Stromal cell of bone marrow (primary cell): ENCODE measurements at regions not wholly inside any gene's neighbourhood (a gene's known extent, or its start where the extent isn't known, plus 50 kb on each side); places are given as distances from the start of the nearest gene placed in this dataset.
"Not testable (repeated sequence)": the region's sequence is repeated elsewhere in the genome, so short reads cannot be mapped to it uniquely, and the experiment has no call there.

Source experiments
- DNase-seq: peaks from one replicate; pipeline ENCODE4 v3.0.0-alpha.2; 2012; ENCODE audit warnings: low read depth

DNA sequence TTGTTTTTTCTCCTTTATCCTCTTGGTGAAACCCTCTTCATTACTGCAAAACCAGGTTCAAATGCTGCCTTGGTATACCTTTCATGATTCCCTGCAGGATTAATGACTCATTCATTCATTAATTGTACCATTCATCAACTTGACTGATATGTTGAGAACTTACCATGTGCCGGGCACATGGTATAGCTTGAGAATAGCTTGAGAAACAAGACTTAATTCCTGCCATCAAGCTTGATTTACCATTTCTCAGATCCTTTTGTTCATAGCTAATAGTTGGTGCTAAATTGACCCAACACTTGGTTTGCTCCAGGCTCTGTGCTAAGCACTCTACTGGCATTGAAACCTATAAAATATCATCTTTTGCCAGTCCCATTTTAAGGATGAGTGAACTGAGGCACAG is 165.7 kb downstream of the YIPF5 start:
- no peak for DNase-seq

DNA sequence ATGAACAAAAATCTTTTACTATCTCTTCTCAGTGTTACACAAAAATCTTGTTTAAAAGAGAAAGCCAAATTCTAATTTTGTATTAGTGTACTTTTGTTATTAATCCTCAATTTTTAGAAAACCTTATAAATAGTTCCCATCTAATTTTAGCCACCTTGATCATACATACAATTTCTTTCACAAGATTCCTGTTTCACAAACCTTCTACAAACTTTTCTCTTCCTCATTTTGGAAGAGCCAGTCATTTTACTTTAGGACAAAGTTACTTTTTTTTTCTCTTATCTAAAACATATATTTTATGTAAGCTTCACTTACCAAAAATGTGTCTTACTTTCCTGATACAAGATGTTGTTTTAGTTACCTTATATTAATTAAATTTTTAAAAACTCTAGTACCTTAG is 161.3 kb downstream of the YIPF5 start:
- DNase-seq: no peak

DNA sequence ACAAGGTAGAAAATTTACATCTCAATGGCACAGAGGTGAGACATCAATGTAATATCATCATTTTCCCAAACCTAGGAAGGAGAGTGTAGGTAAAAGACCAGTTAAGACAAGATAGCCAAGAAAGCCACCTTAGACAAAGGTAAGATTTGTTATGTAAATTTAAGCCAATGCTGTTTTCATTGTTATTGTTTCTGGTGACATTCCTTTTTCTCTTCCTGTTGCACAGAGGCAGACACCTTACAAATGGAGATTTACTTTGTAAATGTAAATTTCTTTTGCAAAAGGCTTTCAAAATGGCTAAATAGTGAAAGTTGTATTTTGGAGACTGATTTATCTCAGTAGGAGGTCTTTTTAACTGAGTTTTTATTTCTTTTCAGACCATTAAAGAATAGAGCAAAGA is 159.1 kb downstream of the YIPF5 start:
- no peak for DNase-seq

DNA sequence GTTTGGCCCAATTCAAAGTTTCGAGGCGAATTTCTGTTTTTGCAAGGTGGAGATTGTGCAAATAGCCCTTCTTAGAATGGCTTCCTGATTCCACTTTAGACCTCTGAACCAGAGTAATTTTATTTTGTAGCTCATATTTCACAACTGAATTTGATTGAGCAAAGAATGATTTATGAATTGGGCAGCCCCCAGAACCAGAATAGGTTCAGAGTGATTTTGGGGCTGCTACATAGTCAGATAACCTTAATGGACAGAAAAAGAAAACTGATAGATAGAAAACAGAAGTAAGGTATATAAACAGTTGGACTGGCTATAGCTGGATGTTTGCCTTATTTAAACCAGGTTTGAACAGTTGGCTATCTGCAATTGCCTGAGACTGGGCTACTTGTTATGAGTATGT is 156.6 kb downstream of the YIPF5 start:
- no peak for DNase-seq

DNA sequence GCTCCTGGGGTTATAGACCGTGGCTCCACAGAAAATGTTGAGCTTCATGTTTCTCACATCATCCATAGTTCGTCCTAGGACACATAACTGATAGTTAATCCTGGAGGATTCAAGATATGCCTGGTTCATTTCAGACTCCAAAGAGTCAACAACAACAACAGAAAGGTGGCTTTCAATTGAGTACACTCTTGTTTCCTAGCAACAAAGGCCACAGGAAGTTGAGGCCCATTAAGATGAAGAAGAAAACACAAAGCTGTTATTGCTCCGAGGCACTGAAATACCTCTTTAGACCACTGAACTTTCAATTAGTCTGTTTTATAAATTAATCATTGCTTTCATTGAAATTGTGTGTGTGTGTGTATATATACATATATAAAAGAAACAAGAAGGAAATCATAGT is 154.5 kb downstream of the YIPF5 start:
- DNase-seq: no peak

DNA sequence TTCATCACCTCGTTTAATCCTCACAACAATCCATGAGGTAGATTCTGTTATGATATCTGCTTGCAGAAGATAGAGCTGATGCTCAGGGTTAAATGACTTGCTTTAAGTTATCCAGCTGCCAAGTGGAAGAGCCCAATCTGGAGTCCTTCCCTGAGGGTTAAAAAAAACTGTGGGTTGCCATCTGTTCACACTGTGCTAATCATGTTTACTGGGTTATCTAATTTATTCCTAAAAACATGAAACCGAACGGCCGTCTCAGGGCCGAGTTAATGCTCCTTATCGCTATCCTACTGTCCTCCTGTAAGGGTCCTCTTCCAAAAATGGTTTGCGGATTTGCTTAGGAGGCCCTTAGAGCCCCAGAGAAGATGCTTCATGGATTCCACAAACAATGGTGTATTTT is 153.3 kb downstream of the YIPF5 start:
- no peak for DNase-seq

DNA sequence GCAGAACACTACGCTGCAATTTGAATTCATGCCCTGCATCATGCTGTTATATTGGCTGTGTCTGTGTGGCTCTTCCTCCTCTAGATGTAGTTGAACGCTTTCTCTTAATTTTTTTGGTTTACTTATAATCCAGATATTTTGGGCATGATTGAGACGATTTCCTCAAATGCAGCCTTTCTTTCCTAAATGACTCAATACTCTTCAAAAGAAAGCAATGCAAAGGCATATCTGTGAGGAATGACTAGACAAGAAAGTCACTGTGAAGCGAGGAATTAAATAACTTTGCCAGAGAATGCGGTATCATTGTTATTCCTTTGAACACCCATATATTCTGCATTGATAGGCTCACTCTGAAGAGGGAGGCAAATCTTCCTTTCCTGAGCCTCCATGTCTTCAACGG is 152.8 kb downstream of the YIPF5 start:
- no peak for DNase-seq

DNA sequence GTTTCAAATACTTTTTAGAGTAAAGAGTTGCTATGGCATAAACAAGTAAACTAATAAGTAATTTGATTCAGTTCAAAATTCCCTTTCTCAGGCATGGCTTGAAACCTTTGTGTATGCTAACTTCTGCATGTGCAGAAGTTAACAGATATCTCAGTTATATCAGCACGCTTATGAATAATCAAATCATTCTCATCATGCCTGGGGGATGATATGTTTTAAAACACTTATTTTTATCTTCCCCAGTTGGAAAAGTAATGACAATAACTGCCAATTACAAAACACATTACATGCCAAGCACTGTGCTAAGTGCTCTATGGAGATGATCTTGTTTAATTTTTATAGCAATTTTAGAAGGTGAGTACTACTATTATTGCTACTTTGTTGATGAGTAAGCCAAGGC is 146.4 kb downstream of the YIPF5 start:
- no peak for DNase-seq

DNA sequence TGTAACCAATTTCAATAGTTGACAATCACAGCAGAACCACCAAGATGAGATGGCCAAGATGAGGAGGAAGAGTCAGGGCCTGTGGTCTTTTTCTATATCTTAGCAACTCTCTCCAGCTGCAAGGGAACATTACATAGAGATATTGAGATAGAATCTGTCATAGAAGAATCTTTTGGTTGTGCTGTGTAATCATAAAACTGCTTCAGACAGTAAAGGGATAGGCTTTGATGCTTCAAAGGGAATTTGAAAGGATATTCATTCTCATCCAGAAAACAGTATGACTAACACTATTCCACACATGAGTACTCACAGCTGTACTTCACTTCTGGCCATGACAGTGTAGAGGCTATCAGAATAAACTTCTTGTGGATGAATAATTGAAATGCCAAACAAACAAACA is 145.9 kb downstream of the YIPF5 start:
- no peak for DNase-seq

DNA sequence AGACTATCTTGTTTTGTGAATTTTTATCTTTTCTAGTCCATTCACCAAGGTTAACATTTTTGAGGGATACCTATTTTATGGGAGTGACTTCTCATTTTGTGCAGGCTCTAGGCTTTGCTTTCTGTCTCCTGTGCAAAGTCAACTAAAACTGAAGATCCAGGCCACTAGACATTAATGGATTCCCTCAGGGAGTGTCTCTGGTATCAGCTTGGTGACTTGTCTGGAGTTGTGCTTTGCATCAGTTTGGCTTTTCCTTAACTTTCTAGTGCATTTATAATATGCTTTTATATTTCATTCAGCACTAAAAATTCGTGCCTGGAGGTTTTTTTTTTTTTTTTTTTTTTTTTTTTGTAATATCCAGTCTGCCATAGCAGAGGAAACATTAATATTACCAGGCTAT is 144.2 kb downstream of the YIPF5 start:
- no peak for DNase-seq

DNA sequence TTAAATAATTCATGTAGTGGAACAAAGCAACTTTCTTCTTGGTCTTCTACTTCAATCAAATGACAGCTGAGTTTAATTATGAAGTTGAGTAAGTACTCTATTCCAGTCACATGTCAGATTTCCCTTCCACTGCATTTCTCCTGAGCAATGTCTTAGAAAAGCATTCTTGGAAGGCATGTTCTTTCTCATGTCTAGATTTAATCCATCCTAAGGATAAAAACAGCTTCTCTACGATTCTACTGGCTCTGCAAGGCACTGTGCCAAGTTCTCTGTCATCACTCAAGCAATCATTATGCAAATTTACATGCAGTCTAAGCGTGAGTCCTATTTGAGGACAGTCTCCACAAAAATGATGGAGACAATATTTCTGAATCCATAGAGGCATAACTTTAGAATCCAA is 142.4 kb downstream of the YIPF5 start:
- peak; percentile 73 for DNase-seq

DNA sequence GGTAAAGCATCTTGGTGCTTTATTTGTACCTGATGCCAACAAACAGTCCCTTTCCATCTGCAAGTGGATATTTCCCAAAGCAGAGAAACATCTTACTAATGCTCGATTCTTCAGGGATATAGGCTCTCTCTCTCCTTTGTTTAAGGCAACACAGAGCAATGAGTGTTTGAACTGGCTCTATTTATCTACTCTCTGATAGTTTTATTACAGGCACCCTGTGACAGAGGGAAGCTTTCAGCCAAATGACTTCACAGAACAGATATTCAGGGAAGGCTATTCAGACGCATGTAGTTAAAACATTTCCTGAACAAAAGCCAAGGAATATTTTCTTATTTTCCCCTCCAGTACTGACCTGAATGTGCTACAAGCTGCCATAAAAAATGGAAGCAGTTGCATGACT is 141.8 kb downstream of the YIPF5 start:
- peak; percentile 80 for DNase-seq

DNA sequence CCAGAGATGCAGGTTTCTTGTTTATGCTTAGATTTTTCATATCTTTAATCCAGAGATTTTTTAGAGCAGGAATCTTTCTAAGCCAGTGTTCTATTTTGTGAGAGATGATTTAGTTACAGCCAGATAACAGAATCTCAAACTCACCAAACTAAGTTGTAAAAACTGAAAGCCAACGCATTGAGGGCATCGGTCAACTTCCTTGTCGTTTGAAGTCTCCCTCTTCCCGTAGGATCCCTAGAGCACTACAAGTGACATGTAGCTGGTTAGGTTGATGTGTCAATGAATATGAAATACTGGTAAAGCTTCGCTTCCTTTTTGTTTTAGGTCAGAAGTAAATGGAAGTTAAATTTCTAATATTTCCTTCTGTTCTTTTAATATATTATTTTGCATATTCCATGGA is 139.6 kb downstream of the YIPF5 start:
- DNase-seq: no peak

DNA sequence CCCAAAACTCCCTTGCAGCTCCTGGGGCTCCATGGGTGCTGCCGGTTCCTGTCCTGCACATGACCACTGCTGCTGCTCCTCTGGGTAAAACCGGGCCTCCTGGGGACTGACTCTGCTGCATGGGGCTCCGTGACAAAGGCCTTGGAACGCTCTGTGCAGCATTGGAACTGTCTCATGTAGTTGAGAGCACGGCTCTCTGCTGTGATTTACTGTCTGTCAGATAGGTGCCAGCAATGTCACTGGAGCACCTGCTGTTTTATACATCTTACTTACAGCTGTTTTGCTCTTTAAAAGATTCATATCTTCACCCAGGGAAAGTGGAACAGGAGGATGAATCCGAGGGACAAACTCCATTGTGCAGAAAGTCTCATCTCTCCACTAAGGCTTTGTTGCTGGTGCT is 138.1 kb downstream of the YIPF5 start:
- no peak for DNase-seq

DNA sequence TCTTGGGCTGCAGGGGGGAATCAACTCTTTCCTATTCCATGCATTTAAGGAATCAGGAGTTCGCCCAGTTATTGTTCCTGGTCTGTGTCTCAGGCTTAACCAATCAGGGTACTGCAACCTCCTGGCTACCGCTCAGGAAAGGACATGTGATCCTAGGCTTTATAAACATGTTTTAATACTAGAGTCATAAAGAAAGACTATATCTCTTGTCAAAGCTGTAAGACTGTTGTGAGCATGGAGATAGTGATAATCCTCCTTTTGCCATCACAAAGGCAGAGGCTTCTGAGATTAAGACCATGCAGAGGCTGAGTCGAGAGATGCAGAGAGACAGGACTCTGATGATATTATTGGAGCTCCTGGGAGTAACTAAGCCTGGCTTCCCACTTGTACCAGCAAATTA is 137.0 kb downstream of the YIPF5 start:
- no peak for DNase-seq

DNA sequence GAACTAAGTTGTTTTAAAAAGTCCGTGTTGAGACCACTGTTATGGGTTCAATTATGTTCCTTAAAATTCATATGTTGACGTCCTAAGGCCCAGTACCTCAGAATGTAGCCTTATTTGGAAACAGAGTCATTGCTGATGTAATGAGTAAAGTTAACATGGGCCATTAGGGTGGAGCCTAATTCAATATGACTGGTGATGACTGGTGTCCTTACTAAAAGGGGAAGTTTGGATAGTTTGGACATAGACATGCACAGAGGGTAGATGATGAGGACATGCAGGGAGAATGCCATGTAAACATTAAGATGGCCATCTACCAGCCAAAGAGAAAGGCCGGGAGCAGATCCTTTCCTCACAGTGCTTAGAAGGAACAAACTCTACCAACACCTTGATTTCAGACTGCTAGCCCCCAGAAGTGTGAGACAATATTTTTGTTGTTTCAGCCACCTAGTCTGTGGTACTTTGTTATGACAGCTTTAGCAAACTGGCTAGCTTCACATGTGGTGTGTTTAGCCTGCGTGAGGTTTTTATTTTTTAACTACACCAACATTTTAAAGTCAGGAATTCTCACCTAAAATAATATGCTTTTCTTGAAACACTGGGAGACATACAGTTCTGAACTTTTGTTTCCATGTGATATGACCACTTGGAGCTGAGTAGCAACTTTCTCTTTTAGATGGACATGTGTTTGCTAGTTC is 135.3 kb downstream of the YIPF5 start:
- DNase-seq: no peak

DNA sequence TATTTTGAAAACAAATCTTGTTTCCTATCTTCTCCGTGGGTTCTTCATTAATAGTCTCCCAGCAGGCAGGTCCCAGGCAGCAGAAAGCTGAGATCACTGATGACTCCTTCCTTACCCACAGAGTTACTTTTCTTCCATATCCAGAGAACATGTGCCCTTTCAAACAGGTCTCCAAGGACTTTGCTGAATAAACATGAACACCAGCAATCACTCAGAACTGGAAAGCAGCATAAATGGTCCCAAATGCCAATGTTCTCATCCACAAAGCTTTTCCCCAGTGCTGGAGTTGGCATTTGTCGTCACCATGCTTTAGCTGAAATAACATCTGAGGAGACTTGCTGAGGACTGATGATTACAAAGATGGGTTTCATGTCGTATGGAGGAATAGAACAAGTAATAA is 134.0 kb downstream of the YIPF5 start:
- DNase-seq: peak; percentile 73

DNA sequence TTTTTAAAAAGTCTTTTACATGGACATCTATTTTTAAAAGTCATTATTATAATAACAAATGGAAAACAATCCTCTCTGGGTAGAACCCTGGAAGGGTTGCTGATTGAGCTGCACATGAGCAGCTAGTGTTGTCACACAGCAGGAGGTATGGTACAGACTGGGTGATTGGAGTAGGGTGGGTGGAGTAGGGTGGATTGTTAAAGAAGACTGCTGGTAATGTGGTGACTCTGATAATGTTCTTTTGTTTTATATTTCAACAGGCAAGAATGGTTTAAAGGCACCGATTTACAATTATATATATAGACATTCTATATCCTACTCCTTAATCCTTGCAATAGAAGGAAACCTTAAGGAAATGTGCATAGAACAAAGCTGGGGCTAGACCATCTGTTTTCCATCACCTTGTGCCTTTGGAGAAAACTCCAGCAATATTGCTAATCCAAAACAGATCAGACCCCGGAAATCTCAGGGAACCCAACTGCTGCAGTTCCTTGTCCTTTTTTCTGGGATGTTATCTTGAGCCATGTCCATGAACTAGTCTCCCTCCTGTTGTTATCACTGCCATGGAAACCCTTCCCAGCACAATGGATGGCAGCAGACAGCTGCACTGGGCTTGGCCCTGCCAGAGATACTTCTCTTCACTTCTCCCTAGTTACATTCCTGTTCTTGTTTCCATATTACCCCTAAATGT is 129.7 kb downstream of the YIPF5 start:
- DNase-seq: no peak

DNA sequence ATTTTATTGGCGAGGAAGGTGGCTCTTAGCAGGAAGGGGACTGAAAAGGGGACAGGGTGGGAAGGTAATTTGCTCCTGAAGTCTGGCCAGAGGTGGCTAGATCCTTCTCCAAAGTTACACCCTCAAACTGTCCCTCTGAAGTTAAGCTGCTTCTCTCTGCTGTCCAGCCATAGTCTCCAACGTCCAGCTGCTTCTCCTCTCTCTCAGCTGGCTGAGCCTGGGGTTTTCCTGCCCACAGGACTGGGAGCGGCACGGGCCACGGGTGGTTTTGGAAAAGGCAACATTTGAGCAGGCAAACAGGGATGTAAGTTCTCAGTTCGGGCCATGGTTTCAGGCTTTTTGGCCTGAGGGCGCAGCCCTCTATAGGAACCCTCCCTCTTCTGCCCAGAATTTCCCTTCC is 128.3 kb downstream of the YIPF5 start:
- no peak for DNase-seq

DNA sequence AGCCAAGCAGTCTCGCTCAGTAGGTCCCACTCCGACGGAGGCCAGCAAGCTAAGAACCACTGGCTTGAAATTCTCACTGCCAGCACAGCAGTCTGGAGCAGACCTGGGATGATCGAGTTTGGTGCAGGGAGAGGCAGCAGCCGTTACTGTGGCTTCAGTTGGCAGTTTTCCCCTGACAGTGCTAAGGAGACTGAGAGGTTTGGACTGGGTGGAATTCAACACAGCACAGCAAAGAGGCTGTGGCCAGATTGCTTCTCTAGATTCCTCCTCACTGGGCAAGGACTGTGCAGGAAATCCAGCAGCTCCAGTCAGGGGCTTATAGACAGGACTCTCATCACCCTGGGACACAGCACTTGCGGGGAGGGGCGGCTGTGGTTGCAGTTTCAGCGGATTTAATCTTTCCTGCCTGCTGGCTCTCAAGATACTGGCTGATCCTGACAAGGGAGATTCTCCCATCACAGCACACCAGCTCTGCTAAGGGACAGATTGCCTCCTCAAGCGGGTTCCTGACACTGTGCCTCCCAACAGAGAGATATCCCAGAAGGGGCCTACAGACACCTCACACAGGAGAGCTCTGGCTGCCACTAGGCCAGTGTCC is 122.1 kb downstream of the YIPF5 start:
- DNase-seq: no peak

DNA sequence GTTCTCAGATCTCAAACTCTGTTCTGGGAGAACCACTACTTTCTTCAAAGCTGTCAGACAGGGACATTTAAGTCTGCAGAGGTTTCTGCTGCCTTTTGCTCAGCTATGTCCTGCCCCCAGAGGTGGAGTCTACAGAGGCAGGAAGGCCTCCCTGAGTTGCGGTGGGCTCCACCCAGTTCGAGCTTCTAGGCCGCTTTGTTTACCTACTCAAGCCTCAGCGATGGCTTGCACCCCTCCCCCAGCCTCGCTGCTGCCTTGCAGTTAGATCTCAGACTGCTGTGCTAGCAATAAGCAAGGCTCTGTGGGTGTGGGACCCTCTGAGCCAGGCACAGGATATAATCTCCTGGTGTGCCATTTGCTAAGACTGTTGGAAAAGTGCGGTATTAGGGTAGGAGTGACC is 115.1 kb downstream of the YIPF5 start:
- DNase-seq: not testable (repeated sequence)

DNA sequence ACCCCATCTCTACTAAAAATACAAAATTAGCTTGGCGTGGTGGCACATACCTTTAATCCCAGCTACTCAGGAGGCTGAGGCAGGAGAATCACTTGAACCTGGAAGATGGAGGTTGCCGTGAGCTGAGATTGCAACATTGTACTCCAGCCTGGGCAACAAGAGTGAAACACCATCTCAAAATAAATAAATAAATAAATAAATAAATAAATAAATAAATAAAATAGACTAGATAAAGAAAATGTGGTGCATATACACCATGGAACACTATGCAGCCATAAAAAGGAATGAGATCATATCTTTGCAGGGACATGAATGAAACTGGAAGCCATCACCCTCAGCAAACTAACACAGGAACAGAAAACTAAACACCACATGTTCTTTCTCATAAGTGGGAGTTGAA is 110.4 kb downstream of the YIPF5 start:
- not testable (repeated sequence) for DNase-seq

DNA sequence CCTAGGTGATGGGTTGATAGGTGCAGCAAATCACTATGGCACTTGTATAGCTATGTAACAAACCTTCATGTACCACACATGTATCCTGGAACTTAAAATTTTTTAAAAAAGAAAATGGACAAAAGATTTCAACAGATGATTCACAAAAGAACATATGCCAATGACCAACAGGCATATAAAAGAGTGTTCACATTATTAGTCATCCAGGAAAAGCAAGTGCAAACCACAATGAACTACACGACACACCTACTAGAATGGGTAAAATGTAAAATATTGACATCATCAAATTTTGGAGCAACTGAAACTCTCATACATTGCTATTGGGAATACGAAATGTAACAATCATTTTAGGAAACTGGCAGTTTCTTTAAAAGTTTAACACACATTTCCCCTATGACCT is 109.9 kb downstream of the YIPF5 start:
- DNase-seq: no peak

DNA sequence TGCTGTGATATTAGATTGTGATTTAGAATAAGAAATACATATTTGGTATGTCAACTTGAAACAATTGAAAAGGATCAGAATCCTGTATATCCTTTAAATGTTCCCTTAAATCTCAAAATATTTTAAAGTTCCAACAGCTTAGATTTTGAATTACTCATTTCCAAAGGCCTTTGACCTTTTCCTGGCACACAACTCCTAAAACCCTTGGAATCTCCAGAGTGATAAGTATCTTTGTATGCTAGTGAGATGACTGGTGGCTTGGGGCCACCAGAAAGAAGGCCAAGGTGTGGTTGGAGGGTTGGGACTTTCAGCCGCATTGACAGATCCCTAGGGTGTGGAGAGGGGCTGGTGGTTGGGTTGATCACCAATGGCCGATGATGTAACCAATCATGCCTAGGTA is 104.7 kb downstream of the YIPF5 start:
- no peak for DNase-seq
